Amniotic stem cell (primary cell): ENCODE measurements at regions not wholly inside any gene's neighbourhood (a gene's known extent, or its start where the extent isn't known, plus 50 kb on each side); places are given as distances from the start of the nearest gene placed in this dataset.

ENCODE experiments used
- DNase-seq: peaks from one replicate; lab custom pipeline; 2025; lab: John Stamatoyannopoulos, UW

- no peak for DNase-seq
Measured at GRCh38 chr7:84821671-84822534, 365.0 kb downstream of the SEMA3D start.

- no peak for DNase-seq
Measured at GRCh38 chr7:84820481-84820880, 366.4 kb downstream of the SEMA3D start.

- DNase-seq: no peak
Measured at GRCh38 chr7:84817016-84817415, 369.8 kb downstream of the SEMA3D start.

GRCh38 chr7:84813376-84813775 lies 373.5 kb downstream of the SEMA3D start:
- DNase-seq: no peak

GRCh38 chr7:84812021-84812420 lies 374.8 kb downstream of the SEMA3D start:
- no peak for DNase-seq

- DNase-seq: no peak
Measured at GRCh38 chr7:84811362-84811761, 375.5 kb downstream of the SEMA3D start.

GRCh38 chr7:84809877-84810276 lies 377.0 kb downstream of the SEMA3D start:
- DNase-seq: no peak

- no peak for DNase-seq
Measured at GRCh38 chr7:84803979-84804378, 382.9 kb downstream of the SEMA3D start.

- DNase-seq: no peak
Measured at GRCh38 chr7:84801396-84801795, 385.5 kb downstream of the SEMA3D start.

- DNase-seq: no peak
Measured at GRCh38 chr7:84800846-84801245, 386.0 kb downstream of the SEMA3D start.

GRCh38 chr7:84799106-84799505 lies 387.8 kb downstream of the SEMA3D start:
- DNase-seq: no peak

GRCh38 chr7:84792231-84792893 lies 394.5 kb downstream of the SEMA3D start:
- DNase-seq: no peak

- peak; percentile 5 for DNase-seq
Measured at GRCh38 chr7:84790882-84791281, 396.0 kb downstream of the SEMA3D start.

GRCh38 chr7:84786073-84786472 lies 400.8 kb downstream of the SEMA3D start:
- DNase-seq: no peak

- DNase-seq: no peak
Measured at GRCh38 chr7:84784450-84784849, 402.4 kb downstream of the SEMA3D start.

- no peak for DNase-seq
Measured at GRCh38 chr7:84783141-84783778, 403.6 kb downstream of the SEMA3D start.

- no peak for DNase-seq
Measured at GRCh38 chr7:84781838-84782237, 405.0 kb downstream of the SEMA3D start.

- no peak for DNase-seq
Measured at GRCh38 chr7:84780158-84781124, 406.4 kb downstream of the SEMA3D start.

- DNase-seq: no peak
Measured at GRCh38 chr7:84757761-84758160, 429.1 kb downstream of the SEMA3D start.

- no peak for DNase-seq
Measured at GRCh38 chr7:84746353-84746752, 440.5 kb downstream of the SEMA3D start.

GRCh38 chr7:84744385-84744784 lies 442.5 kb downstream of the SEMA3D start:
- DNase-seq: no peak
